MM.1S (cell line): ENCODE measurements at regions not wholly inside any gene's neighbourhood (a gene's known extent, or its start where the extent isn't known, plus 50 kb on each side); places are given as distances from the start of the nearest gene placed in this dataset.

ENCODE experiments used
- DNase-seq: peaks from one replicate; pipeline ENCODE4 v3.0.0-alpha.2; 2015
- H2AFZ ChIP-seq: fragments of 300-600 bp; sonication (generic); 2 replicates; pipeline ENCODE4 v1.6.0; 2016; ENCODE audit warnings: antibody characterized with exemption, low read length
- H3F3A ChIP-seq: fragments of 300-600 bp; sonication (generic); 2 replicates; pipeline ENCODE4 v1.6.1; 2016; ENCODE audit warnings: mild to moderate bottlenecking, antibody characterized with exemption, low read length, moderate library complexity, mixed read lengths; ENCODE audit not compliant: insufficient read depth
- H3K27ac ChIP-seq: fragments of 300-600 bp; sonication (generic); 2 replicates; pipeline ENCODE4 v1.5.1; 2016; ENCODE audit warnings: mild to moderate bottlenecking, low read length
- H3K27me3 ChIP-seq: fragments of 300-600 bp; sonication (generic); replicated peaks from 2 replicates; pipeline ENCODE4 v1.6.0; 2016; ENCODE audit warnings: low read length; ENCODE audit not compliant: insufficient read depth
- H3K36me3 ChIP-seq: fragments of 300-600 bp; sonication (generic); replicated peaks from 2 replicates; pipeline ENCODE4 v1.6.1; 2016; ENCODE audit warnings: mild to moderate bottlenecking, low read length, mixed read lengths; ENCODE audit not compliant: insufficient read depth
- H3K4me1 ChIP-seq: fragments of 300-600 bp; sonication (generic); 2 replicates; pipeline ENCODE4 v1.6.1; 2016; ENCODE audit warnings: low read length, mixed read lengths
- H3K4me2 ChIP-seq: fragments of 300-600 bp; sonication (generic); 2 replicates; pipeline ENCODE4 v1.6.0; 2016; ENCODE audit warnings: low read depth, low read length
- H3K4me3 ChIP-seq: fragments of 300-600 bp; sonication (generic); 2 replicates; pipeline ENCODE4 v1.5.1; 2016; ENCODE audit warnings: low read length, mixed read lengths
- H3K79me2 ChIP-seq: fragments of 300-600 bp; sonication (generic); 2 replicates; pipeline ENCODE4 v1.6.1; 2016; ENCODE audit warnings: mixed run types, low read length, mixed read lengths
- H3K9ac ChIP-seq: fragments of 300-600 bp; sonication (generic); 2 replicates; pipeline ENCODE4 v1.6.1; 2016; ENCODE audit warnings: low read length, mixed read lengths
- H3K9me2 ChIP-seq: fragments of 300-600 bp; sonication (generic); replicated peaks from 2 replicates; pipeline ENCODE4 v1.6.1; 2016; ENCODE audit warnings: mild to moderate bottlenecking, low read length, mixed read lengths; ENCODE audit not compliant: insufficient read depth
- H3K9me3 ChIP-seq: fragments of 300-600 bp; sonication (generic); replicated peaks from 2 replicates; pipeline ENCODE4 v1.6.1; 2016; ENCODE audit warnings: mild to moderate bottlenecking, low read length, mixed read lengths; ENCODE audit not compliant: insufficient read depth
- H4K20me1 ChIP-seq: fragments of 300-600 bp; sonication (generic); 2 replicates; pipeline ENCODE4 v1.6.1; 2016; ENCODE audit warnings: mild to moderate bottlenecking, low read length, moderate library complexity, mixed read lengths; ENCODE audit not compliant: insufficient read depth
- EZH2 ChIP-seq: fragments of 300-600 bp; sonication (generic); optimal IDR thresholded peaks from 2 replicates; pipeline ENCODE3; 2017; ENCODE audit warnings: low read depth, mild to moderate bottlenecking, antibody characterized with exemption, low read length, mixed read lengths
- EZH2phosphoT487 ChIP-seq: fragments of 300-600 bp; sonication (generic); IDR thresholded peaks from 2 replicates; pipeline ENCODE4 v1.6.1; 2018; ENCODE audit warnings: antibody characterized with exemption, low read length
- TF ChIP-seq, protein P1 (sequence below): fragments of 300-600 bp; sonication (generic); IDR thresholded peaks from 2 replicates; pipeline ENCODE4 v1.5.1; 2016; ENCODE audit warnings: antibody characterized with exemption, low read length, mixed read lengths

DNA sequence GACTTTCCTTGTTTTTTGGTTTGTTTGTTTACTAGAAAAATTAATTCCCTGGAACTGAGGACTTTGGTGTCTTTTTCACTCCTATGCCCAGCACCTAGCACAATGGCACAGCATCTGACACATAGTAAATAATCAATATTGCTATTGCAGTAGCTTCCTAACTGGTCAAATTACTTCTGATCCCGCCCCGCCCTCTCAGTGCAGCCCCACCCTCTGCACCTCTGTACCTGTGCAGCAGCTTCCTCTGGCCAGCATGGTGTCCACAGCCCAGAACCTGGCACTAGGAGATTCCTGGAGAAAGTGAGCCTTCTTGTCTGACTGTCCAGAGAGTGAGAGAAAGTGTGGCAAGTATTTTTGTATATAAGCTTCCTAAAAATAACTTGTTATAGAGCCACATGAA, 343.2 kb downstream of the ZNF608 start:
- Histone ChIP-seq H3K9me2 (no peaks in the 10 kb centered on the region), H3F3A (no peaks in the 10 kb centered on the region), H3K79me2 (no peaks in the 10 kb centered on the region), H2AFZ (no peak overlapping the region), H3K36me3 (no peaks in the 10 kb centered on the region), H4K20me1 (no peaks in the 10 kb centered on the region), H3K4me1 (no peaks in the 10 kb centered on the region), H3K27me3 (no peaks in the 10 kb centered on the region), H3K9ac (no peak overlapping the region), H3K27ac (no peak overlapping the region), H3K4me2 (no peak overlapping the region), H3K4me3 (no peak overlapping the region), H3K9me3 (no peaks in the 10 kb centered on the region)
- no peak for TF ChIP-seq EZH2phosphoT487
- TF ChIP-seq EZH2 = no peak
- TF ChIP-seq, protein P1, sequence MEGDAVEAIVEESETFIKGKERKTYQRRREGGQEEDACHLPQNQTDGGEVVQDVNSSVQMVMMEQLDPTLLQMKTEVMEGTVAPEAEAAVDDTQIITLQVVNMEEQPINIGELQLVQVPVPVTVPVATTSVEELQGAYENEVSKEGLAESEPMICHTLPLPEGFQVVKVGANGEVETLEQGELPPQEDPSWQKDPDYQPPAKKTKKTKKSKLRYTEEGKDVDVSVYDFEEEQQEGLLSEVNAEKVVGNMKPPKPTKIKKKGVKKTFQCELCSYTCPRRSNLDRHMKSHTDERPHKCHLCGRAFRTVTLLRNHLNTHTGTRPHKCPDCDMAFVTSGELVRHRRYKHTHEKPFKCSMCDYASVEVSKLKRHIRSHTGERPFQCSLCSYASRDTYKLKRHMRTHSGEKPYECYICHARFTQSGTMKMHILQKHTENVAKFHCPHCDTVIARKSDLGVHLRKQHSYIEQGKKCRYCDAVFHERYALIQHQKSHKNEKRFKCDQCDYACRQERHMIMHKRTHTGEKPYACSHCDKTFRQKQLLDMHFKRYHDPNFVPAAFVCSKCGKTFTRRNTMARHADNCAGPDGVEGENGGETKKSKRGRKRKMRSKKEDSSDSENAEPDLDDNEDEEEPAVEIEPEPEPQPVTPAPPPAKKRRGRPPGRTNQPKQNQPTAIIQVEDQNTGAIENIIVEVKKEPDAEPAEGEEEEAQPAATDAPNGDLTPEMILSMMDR = no peak
- DNase-seq = no peak

DNA sequence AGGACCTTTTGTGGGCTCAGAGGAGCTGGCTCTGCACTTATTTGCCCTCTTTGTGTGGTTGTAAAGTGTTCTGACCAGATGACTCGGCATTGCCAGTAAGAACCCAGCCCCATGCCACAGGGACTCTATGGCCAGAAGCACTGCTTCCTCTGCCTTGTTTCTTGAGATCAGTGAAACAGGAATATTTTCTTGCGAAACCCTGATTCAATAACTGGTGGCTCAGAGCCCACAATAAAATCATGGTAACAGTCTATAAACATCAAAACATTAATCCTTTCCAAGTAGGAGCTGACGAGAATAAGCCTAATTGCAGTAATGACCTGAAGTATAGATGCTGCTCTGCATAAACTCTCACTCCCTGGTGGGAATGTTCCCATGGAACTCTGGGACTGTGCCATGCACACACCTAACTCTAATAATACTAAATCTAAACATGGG, 344.3 kb downstream of the ZNF608 start:
- TF ChIP-seq, protein P1 = no peak
- TF ChIP-seq EZH2phosphoT487 (no peak), EZH2 (no peak)
- Histone ChIP-seq H3K27me3 (no peaks in the 10 kb centered on the region), H3K9me2 (no peaks in the 10 kb centered on the region), H3K9me3 (no peaks in the 10 kb centered on the region), H2AFZ (no peak overlapping the region), H3K4me3 (no peak overlapping the region), H3K79me2 (no peaks in the 10 kb centered on the region), H3F3A (no peaks in the 10 kb centered on the region), H3K4me2 (no peak overlapping the region), H3K27ac (no peak overlapping the region), H3K36me3 (no peaks in the 10 kb centered on the region), H3K4me1 (no peaks in the 10 kb centered on the region), H3K9ac (no peak overlapping the region), H4K20me1 (no peaks in the 10 kb centered on the region)
- no peak for DNase-seq

DNA sequence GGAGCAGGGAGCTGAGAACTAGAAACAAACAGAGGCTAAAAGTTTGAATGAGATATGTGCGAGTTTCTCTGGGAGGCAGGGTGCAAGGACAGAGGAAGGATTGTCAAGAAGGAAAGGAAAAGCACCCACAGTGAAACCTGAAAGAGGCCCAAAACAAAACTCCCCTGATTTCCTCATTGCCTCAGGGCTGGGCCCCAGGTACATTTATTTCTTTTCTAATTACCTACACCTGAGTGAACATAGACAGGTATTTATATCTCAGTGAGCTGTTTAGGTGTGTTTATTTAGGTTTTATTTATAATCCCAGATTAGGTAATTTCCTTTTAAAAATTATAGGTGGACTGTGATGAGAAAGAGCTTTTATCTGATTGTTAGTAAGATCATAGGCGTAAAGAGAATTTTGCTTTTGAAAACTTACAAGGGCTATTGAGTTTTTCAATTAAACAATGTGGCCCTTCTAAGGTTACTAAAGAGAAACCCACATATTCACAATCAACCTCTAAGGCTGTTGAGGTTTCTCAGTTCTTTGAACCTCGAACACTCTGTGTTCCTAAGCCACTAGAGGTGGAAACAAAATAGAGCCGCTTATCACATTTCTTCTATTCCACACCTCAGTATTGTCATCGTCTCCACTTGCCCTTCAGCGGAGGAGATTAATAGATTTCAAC, 344.8 kb downstream of the ZNF608 start:
- Histone ChIP-seq H3K4me3 (no peak overlapping the region), H3K4me2 (no peak overlapping the region), H3K9ac (no peak overlapping the region), H3K4me1 (no peaks in the 10 kb centered on the region), H3F3A (no peaks in the 10 kb centered on the region), H3K27me3 (no peaks in the 10 kb centered on the region), H3K36me3 (no peaks in the 10 kb centered on the region), H3K79me2 (no peaks in the 10 kb centered on the region), H3K9me2 (no peaks in the 10 kb centered on the region), H2AFZ (no peak overlapping the region), H4K20me1 (no peaks in the 10 kb centered on the region), H3K9me3 (no peaks in the 10 kb centered on the region), H3K27ac (no peak overlapping the region)
- no peak for DNase-seq
- TF ChIP-seq EZH2 (no peak), EZH2phosphoT487 (no peak)
- TF ChIP-seq, protein P1 = no peak
